ENCODE measurements at regions not wholly inside any gene's neighbourhood (a gene's known extent, or its start where the extent isn't known, plus 50 kb on each side); places are given as distances from the start of the nearest gene placed in this dataset.

GRCh38 chr5:2276101-2276500 is 393.4 kb upstream of the IRX4 start:
- no peaks in the 10 kb centered on the region for H3F3A ChIP-seq (ENCODE audit: insufficient read depth, low read length)
- no peak overlapping the region for H3K9ac ChIP-seq (ENCODE audit: low read length)
- no peaks in the 10 kb centered on the region for H3K27me3 ChIP-seq (replicated peaks; ENCODE audit: insufficient read depth, low read length)
- no peaks in the 10 kb centered on the region for H3K9me2 ChIP-seq (replicated peaks; ENCODE audit: insufficient read depth, low read length)
- H3K36me3 ChIP-seq (replicated peaks; ENCODE audit: insufficient read depth, low read length), result no peaks in the 10 kb centered on the region
- H3K4me3 ChIP-seq (ENCODE audit: low read length), result no peak overlapping the region
- H3K27ac ChIP-seq (ENCODE audit: low read length), result no peak overlapping the region
- H4K20me1 ChIP-seq (ENCODE audit: insufficient read depth, low read length), result no peaks in the 10 kb centered on the region
- no peak for DNase-seq
- TF ChIP-seq EZH2phosphoT487 (IDR thresholded peaks at IDR 0.05; ENCODE audit: low read length) (no peak), CTCF (IDR thresholded peaks at IDR 0.05; ENCODE audit: low read length) (no peak), EZH2 (optimal IDR thresholded peaks at IDR 0.05; ENCODE audit: low read depth, low read length) (no peak)
- no peak overlapping the region for H2AFZ ChIP-seq (ENCODE audit: low read length)
- H3K9me3 ChIP-seq (replicated peaks; ENCODE audit: insufficient read depth, low read length), result no peaks in the 10 kb centered on the region
- no peaks in the 10 kb centered on the region for H3K4me1 ChIP-seq (ENCODE audit: low read length)
- H3K79me2 ChIP-seq (ENCODE audit: low read length), result no peaks in the 10 kb centered on the region
- H3K4me2 ChIP-seq (ENCODE audit: low read depth, low read length), result no peak overlapping the region

- Histone ChIP-seq H3K4me2 (ENCODE audit: low read depth, low read length) (no peak overlapping the region), H3K27me3 (replicated peaks; ENCODE audit: insufficient read depth, low read length) (no peaks in the 10 kb centered on the region), H3K4me1 (ENCODE audit: low read length) (no peaks in the 10 kb centered on the region), H3F3A (ENCODE audit: insufficient read depth, low read length) (no peaks in the 10 kb centered on the region), H3K9ac (ENCODE audit: low read length) (no peak overlapping the region), H3K9me2 (replicated peaks; ENCODE audit: insufficient read depth, low read length) (no peaks in the 10 kb centered on the region), H3K27ac (ENCODE audit: low read length) (no peak overlapping the region), H2AFZ (ENCODE audit: low read length) (no peak overlapping the region), H3K36me3 (replicated peaks; ENCODE audit: insufficient read depth, low read length) (no peaks in the 10 kb centered on the region), H3K4me3 (ENCODE audit: low read length) (no peak overlapping the region), H4K20me1 (ENCODE audit: insufficient read depth, low read length) (no peaks in the 10 kb centered on the region), H3K79me2 (ENCODE audit: low read length) (no peaks in the 10 kb centered on the region), H3K9me3 (replicated peaks; ENCODE audit: insufficient read depth, low read length) (no peaks in the 10 kb centered on the region)
- no peak for TF ChIP-seq EZH2phosphoT487 (IDR thresholded peaks at IDR 0.05; ENCODE audit: low read length)
- TF ChIP-seq CTCF (IDR thresholded peaks at IDR 0.05; ENCODE audit: low read length), result no peak
- TF ChIP-seq EZH2 (optimal IDR thresholded peaks at IDR 0.05; ENCODE audit: low read depth, low read length), result no peak
- DNase-seq, result no peak
These were observed 390.0 kb upstream of the IRX4 start for GRCh38 chr5:2272755-2273154.

- no peak overlapping the region for H3K9ac ChIP-seq (ENCODE audit: low read length)
- H3K27me3 ChIP-seq (replicated peaks; ENCODE audit: insufficient read depth, low read length), result no peaks in the 10 kb centered on the region
- no peaks in the 10 kb centered on the region for H3F3A ChIP-seq (ENCODE audit: insufficient read depth, low read length)
- DNase-seq, result no peak
- no peaks in the 10 kb centered on the region for H3K9me2 ChIP-seq (replicated peaks; ENCODE audit: insufficient read depth, low read length)
- H3K79me2 ChIP-seq (ENCODE audit: low read length), result no peaks in the 10 kb centered on the region
- H3K9me3 ChIP-seq (replicated peaks; ENCODE audit: insufficient read depth, low read length), result no peaks in the 10 kb centered on the region
- H3K4me2 ChIP-seq (ENCODE audit: low read depth, low read length), result no peak overlapping the region
- H4K20me1 ChIP-seq (ENCODE audit: insufficient read depth, low read length), result no peaks in the 10 kb centered on the region
- H2AFZ ChIP-seq (ENCODE audit: low read length), result no peak overlapping the region
- H3K4me1 ChIP-seq (ENCODE audit: low read length), result no peaks in the 10 kb centered on the region
- TF ChIP-seq CTCF (IDR thresholded peaks at IDR 0.05; ENCODE audit: low read length) (no peak), EZH2phosphoT487 (IDR thresholded peaks at IDR 0.05; ENCODE audit: low read length) (no peak), EZH2 (optimal IDR thresholded peaks at IDR 0.05; ENCODE audit: low read depth, low read length) (no peak)
- no peaks in the 10 kb centered on the region for H3K36me3 ChIP-seq (replicated peaks; ENCODE audit: insufficient read depth, low read length)
- H3K4me3 ChIP-seq (ENCODE audit: low read length), result no peak overlapping the region
- H3K27ac ChIP-seq (ENCODE audit: low read length), result no peak overlapping the region
These were observed 389.3 kb upstream of the IRX4 start for GRCh38 chr5:2272039-2272438.
